ENCODE measurements at regions not wholly inside any gene's neighbourhood (a gene's known extent, or its start where the extent isn't known, plus 50 kb on each side); places are given as distances from the start of the nearest gene placed in this dataset.

DNA sequence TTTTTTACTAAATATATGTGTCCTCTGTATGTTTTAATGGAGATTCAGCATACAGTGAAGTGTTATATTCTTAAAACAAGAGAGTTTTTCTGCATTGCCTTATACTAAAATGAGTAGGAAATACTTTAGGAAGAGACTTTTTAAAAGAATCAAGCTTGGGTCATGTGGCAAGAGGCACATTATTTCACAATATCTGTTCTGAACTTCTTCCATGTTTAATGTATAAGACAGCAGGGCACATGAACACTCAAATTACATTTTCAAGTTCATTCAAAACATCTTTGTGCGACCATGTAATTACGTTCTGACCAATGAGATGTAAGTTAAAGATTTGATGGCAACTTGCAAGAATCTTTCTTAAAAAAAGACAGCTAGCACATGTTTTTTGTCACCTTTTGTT lies 1055.9 kb downstream of the NR2F1-AS1 start:
- no peak overlapping the region for H3K27ac ChIP-seq
- TF ChIP-seq, protein P1, sequence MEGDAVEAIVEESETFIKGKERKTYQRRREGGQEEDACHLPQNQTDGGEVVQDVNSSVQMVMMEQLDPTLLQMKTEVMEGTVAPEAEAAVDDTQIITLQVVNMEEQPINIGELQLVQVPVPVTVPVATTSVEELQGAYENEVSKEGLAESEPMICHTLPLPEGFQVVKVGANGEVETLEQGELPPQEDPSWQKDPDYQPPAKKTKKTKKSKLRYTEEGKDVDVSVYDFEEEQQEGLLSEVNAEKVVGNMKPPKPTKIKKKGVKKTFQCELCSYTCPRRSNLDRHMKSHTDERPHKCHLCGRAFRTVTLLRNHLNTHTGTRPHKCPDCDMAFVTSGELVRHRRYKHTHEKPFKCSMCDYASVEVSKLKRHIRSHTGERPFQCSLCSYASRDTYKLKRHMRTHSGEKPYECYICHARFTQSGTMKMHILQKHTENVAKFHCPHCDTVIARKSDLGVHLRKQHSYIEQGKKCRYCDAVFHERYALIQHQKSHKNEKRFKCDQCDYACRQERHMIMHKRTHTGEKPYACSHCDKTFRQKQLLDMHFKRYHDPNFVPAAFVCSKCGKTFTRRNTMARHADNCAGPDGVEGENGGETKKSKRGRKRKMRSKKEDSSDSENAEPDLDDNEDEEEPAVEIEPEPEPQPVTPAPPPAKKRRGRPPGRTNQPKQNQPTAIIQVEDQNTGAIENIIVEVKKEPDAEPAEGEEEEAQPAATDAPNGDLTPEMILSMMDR (IDR thresholded peaks at IDR 0.05) = no peak
- TF ChIP-seq ZFX (IDR thresholded peaks at IDR 0.05; ENCODE audit: borderline replicate concordance) = no peak

DNA sequence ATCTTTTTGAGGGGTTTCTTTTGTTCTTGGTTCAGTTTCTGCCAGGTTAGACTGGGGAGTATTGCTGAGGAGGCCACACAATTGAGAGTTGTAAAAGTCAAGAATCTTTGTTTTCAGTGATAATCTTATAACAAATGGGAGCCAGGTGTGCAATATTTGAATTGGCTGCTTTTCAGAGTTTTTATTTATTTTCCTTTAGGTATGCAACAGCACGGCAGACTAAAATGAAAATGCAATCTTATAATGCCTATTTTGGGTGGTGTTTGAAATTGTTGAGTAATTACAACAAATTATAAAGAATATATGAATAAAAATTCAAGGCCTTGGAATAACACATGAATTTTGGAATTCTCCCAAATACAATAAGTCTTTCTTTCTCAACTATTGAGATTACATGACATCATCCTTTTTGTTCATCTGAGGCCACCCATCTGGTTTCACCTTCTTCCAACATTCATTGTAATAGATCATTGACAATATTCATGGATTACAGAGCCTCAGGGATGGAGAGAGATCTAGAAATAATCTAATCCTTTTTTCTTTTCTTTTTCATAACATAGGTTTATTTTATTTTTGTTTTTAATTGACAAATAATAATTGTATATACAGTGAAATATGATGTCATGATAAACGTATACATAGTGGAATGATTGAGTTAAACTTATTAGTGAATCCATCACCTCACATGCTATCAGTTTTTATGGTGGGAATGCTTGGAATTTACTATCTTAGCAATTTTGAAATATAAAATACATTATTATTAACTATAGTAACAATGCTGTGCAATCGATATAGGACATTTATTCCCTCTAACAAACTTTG lies 1061.0 kb downstream of the NR2F1-AS1 start:
- H3K27ac ChIP-seq = no peak overlapping the region
- TF ChIP-seq, protein P1 (IDR thresholded peaks at IDR 0.05) = no peak
- TF ChIP-seq ZFX (IDR thresholded peaks at IDR 0.05; ENCODE audit: borderline replicate concordance) = no peak

DNA sequence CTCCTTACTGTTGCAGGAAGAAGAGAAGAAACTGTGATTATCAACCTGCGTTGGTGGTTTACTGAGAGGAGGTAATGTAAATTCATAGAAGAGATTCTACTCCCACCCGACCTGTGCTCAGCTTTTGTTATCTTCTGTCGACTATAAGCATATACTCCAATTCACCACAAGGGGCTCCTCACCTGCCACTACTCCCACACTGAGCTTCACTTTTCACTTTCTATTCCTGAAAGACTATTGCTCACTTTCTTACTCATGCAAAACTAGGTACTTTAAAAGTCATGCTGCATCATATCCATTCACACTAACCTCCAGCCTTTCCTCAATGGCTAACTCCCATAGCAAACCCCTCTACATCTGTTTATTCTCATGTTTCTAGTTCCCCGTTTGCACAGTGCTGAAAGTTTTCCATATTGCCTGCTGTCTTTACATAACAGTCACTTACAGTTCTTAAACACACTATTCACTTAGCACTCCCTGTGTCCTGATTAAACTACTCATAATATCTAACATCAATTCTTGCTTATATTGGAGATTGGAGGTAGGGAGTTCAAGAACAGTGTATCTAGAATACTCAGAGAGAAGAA lies 1062.6 kb downstream of the NR2F1-AS1 start:
- TF ChIP-seq, protein P1 (IDR thresholded peaks at IDR 0.05) = peak; percentile 81
- TF ChIP-seq ZFX (IDR thresholded peaks at IDR 0.05; ENCODE audit: borderline replicate concordance) = no peak
- H3K27ac ChIP-seq = no peak overlapping the region

DNA sequence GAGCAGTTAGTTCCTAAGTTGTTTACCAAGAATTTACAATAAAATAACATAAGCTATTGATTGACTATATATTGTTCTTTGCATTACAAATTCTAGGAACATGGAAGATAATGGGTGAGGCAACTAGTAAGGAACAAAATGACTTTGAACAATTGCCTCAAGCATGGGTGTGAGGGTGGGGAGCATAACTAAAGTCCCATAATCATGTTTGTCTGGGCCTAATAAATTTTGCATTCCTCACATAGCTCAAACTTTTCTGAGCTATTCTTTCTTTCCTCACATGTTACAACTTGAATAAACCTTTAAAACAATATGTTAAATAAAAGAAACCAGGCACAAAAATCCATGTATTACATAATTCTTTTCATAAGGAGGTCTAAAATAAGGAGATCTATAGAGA lies 1066.1 kb downstream of the NR2F1-AS1 start:
- no peak overlapping the region for H3K27ac ChIP-seq
- TF ChIP-seq, protein P1 (IDR thresholded peaks at IDR 0.05) = no peak
- no peak for TF ChIP-seq ZFX (IDR thresholded peaks at IDR 0.05; ENCODE audit: borderline replicate concordance)

DNA sequence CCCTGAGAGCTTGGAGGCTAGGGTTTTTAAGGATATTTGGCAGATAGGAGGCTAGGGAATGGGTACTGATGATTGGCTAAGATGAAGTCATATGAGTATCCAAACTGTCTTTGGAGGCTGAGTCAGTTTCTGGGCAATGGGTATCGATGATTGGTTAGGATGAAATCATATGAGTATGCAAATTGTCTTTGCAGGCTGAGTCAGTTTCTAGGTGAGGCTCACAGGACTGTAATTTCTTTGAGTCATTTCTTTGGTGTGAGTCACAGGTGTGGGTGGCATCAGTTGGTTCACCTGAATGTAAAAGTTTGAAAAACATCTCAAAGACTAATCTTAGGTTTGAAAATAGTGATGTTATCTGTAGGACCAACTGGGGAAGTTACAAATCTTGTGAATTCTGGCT lies 1068.0 kb downstream of the NR2F1-AS1 start:
- no peak for TF ChIP-seq ZFX (IDR thresholded peaks at IDR 0.05; ENCODE audit: borderline replicate concordance)
- TF ChIP-seq, protein P1 (IDR thresholded peaks at IDR 0.05) = no peak
- no peak overlapping the region for H3K27ac ChIP-seq

DNA sequence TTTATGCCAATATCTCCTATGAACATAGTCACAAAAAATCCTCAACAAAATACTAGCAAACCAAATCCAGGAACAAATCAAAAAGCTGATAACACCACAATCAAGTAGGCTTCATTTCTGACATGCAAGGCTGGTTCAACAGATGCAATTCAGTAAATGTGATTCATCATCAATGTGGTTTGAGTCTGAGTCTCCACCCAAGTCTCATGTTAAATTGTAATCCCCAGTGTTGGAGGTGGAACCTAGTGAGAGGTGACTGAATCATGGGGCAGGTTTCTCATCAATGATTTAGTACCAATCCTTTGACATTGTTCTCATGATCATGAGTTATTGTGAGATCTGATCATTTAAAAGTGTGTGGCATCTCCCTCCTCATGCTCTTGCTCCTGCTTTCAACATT lies 1072.7 kb downstream of the NR2F1-AS1 start:
- H3K27ac ChIP-seq = no peak overlapping the region
- TF ChIP-seq ZFX (IDR thresholded peaks at IDR 0.05; ENCODE audit: borderline replicate concordance) = no peak
- TF ChIP-seq, protein P1 (IDR thresholded peaks at IDR 0.05) = no peak

DNA sequence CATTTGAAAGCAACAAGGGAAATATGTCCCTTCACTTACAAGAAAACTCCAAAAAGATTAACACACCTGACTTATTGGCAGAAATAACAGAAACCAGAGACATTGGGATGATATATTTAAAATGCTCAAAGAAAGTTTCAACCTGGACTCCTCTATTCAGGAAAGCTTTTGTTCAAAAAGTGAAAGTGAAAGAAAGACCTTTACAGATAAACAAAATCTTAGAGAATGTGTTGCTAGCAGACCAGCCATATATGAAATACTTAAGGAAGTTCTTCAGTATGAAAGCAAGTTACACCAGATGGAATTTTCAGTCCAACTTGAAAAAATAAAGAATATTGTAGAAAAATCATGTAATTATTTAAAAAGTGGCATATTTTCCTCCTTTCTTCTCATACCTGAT lies 1075.1 kb downstream of the NR2F1-AS1 start:
- no peak for TF ChIP-seq ZFX (IDR thresholded peaks at IDR 0.05; ENCODE audit: borderline replicate concordance)
- TF ChIP-seq, protein P1 (IDR thresholded peaks at IDR 0.05) = no peak
- no peak overlapping the region for H3K27ac ChIP-seq
